Eye (tissue), 1 donor: ENCODE measurements at regions not wholly inside any gene's neighbourhood (a gene's known extent, or its start where the extent isn't known, plus 50 kb on each side); places are given as distances from the start of the nearest gene placed in this dataset.

Experiments
- DNase-seq: peaks from one replicate; pipeline ENCODE4 v3.0.0-alpha.2; 2015

DNA sequence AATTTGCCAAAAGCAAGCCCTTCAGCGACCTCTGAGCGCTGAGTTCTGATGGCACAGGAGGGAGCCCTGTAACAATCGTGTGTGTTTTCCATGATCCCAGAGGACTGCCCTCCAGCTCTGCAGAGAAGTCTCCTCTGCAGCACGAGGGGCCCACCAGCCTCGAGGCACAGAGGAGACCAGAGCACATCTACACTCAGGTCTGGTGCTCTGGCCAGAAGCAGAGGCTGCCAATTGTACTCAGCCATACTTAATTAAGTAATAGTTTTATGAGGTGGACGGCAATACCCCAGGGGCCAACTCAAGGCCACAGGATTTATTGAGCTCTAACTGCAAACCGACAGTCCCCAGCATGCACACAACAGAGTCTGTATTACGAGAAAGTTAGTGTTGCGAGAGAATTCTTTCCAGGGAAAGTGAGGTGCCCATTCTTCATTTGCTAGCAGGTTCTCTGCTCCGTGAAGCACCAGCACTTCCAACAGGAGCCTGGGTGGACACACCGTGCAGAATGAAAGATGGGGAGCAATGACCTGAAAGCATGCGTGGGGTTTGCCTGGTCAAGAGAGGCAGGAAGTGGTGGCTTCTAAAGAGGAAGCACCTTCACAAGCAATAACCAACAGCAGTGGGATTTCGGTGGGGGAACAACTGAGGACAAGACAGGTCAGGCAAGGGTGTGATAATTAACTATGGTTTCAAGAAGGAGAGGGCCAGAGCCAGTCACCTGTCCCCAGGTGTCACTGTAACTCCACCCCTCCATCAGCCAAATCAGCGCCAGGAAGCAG is 92.8 kb upstream of the FOXC1 start:
- no peak for DNase-seq

DNA sequence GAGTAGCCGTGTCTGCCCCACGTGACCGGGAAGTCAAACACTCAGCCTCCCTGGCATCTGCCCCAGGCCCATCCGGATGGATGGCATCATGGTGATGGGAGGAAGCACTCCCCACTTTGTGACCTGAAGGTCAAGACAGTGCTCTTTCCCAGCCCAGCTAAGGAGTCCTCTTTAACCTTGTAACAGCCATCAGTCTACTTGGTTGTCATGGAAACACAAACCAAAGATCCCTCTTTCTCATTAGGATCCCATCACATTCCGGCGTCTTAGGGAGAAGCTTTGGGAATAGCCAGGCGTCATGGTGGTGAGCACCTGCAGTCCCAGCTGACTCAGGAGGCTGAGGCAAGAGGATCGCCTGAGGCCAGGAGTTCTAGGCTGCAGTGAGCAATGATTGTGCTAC is 90.9 kb upstream of the FOXC1 start:
- DNase-seq: no peak

DNA sequence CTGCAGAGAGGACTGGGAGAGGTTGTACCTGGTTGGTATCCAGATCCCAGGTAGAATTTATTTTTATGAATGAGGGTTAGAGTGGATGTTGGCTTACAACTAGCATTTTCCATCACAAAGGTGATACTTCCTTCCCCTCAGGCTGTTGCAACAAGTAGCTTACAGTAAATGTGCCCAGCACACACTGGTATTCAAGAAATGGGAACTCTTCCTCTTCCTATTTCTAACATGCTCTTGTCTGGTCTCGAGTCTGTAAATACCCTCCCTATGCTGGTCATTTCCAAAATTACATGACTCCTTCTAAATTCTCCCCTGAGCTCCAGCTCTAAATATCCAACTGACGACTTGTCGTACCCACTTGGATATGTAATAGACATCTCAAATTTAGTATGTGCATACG is 90.1 kb upstream of the FOXC1 start:
- no peak for DNase-seq

DNA sequence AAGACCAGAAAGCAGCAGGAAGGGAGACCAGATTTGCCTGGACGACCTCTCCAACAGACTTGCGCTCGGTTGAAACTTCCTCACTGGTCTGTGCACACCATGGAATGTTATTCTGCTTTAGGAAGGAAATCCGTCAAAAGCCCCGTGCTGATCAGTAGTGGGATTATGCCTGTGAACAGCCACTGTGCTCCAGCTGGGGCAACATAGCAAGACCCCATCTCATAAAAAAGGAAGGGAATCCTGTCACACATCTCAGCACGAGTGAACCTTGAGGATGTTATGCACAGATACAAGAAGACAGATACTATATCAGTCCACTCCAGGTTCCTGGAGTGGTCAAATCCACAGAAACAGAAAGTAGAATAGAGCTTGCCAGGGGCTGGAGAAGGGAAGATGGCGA is 86.9 kb upstream of the FOXC1 start:
- DNase-seq: no peak

DNA sequence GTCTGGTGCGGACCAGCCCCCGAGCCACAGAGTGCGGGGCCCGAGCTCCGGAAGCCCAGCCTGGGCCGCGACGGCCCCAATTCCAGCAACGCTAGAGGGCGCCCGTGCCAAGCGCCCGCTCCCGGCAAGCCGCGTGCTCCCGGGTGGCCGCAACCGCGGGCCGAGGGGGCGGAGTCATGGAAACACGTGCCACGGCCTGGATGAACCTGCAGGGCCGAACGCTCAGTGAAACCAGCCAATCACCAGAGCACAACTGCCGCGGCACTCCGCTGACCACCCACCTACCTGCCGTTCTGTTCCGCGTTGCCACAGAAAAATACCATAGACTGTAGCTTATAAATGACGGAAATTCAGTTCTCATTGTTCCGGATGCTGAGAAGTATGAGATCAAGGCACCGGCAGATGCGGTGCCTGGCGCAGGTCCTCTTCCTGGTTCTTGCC is 85.7 kb upstream of the FOXC1 start:
- peak; percentile 89 for DNase-seq

DNA sequence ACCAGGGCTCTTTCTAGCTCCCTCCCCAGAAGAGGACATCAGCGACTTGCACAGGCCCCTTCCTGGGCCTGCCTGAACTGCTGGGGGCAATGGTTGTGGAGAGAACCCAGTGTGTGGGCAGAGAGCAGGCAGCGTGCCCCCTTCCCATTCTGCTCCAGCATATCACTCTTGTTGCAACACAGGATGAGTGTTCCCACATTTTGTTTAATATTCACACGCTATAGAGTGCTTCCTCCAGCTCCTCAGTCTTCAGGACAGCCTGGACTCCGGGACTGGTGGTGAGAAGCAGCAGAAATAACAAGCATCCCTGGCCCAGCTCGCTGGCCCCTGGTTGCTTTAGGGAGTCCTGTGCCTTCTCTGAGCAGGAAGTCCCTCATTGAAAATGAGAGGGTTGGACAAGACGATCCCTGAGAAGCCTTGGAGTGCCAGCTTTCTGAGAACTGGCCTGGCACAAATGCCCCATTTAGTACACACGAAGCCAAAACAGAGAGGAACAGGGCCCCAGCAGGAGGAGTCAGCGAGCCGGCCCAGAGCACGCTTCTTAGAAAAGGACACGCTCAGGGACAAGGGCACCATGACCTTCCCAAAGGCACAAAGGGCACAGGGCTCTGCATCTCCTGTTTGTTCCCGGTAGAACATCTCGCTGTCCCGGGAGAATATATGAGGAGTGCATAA is 84.2 kb upstream of the FOXC1 start:
- DNase-seq: no peak

DNA sequence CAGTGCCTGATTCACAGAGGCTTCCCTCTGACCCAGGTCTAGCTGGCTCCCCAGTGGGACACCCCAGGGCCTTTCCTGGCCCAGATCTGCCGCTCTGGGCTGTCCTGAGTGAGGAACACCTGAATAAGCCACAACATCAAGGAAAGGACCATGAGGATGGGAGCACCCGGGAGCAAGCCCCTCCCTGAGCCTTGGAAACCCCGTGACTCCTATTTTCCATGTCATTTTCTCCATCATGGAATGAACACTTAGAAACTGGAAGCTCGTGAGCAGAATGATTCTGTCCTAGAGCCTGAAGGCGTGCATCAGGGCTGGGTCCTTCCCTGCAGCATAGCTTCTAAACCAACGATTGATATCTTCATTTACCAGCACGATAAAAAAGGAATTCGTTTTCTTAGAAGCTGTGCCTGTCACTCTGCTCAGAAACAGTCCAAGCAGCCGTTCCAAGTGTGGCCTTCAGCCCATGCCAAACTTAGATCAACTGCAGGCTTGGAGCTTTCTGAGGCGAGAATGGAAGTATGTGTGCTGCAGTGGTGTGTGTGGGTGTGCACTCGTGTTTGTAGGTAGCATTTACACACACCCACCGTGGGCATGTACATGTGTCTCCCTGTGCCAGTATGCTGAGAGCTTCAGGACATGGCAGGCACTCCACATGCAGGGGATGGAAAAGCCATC is 83.2 kb upstream of the FOXC1 start:
- peak; percentile 51 for DNase-seq

DNA sequence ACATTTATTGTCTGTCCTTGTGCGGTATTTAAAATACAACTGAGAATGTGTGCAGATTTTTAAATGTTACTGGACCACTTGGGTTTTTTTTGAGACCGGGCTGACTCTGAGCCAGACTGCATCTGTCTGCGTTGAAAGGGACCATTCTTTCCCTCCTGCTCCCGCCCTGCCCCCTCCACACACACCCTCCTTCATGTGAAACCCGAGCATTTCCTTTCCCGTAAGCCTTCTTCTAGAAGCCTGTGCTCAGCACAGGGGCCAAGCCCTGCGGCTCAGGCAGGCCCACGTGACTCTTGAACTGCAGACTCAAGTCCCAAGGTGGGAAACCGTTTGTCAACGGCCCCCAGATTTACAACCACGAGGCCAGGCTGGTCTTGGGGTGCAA is 82.7 kb upstream of the FOXC1 start:
- DNase-seq: peak; percentile 78

DNA sequence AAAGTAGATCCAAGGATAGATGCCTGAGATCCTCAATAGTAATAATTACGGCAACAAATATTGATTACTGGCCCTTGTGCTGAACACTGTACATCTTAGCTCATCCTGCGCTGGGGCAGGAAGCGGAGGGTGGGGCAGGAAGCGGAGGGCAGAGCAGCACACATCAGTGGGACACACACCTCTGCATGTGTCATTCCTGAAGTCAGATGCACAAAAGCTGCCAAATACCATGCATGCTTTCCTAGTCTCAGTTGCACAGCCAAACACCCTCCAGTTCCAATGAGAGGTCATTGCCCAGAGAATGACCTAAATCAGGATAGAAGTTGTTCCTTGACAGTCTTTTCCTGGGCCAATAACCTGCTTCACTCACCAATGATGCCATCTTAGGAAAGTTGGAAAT is 74.4 kb upstream of the FOXC1 start:
- no peak for DNase-seq

DNA sequence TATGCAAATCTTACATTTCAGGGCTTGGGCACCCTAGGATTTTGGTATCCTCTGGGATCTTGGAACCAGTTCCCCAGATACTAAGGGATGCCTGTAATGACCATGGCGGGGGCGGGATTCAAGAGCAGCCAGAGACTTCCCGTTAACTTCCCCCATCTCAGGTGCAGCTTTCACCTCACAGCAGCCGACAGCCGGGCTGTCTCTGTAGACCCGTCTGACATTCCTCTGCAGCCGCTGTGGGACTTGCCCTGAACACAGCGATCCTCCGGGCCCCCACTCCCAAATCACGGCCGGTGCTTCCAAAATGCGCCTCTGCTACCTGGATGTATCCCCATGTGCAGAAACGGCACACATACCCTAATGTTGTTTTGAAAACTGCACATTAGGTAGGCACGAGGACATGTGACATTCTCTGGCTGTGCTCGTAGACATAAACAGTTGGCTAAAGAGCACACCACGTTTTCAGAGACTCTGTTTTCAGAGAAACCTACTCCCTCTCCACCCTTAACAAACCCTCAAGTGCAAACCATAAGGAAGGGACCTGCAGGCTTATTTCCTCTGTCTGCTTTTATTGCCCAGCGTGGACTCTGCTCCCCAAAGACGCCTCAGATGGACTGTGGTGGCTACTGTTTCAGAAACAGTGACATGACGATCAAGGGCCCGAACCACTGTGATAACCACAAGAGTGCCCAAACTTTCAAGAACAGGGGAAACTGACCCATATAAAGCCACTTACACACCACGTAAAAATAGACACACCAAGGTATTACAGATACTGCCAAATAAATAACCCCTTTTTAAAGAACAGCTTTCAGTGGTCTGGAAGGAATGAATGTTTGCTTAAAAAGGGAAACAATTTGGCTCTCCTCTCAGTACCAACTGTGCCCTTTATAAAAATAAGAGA is 72.9 kb upstream of the FOXC1 start:
- DNase-seq: no peak

DNA sequence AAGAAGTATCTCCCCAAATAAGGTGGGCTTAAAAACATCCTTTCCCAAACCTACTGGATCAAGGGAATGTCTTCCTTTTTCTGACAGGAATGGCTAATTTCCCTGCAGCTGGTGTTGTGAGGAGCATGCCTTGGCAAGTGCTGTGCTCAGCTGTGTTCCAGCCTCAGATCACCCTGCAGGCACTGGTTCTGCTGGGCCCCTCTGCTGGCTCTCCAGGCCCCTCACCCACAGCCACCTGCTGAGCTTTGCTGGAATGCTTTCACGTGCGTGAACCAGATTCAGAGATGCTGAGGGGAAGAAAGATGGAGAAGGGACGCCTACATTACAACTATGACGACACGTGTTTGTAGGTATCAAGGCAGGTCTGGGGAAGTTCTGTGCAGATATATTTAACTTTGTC is 71.3 kb upstream of the FOXC1 start:
- DNase-seq: no peak

DNA sequence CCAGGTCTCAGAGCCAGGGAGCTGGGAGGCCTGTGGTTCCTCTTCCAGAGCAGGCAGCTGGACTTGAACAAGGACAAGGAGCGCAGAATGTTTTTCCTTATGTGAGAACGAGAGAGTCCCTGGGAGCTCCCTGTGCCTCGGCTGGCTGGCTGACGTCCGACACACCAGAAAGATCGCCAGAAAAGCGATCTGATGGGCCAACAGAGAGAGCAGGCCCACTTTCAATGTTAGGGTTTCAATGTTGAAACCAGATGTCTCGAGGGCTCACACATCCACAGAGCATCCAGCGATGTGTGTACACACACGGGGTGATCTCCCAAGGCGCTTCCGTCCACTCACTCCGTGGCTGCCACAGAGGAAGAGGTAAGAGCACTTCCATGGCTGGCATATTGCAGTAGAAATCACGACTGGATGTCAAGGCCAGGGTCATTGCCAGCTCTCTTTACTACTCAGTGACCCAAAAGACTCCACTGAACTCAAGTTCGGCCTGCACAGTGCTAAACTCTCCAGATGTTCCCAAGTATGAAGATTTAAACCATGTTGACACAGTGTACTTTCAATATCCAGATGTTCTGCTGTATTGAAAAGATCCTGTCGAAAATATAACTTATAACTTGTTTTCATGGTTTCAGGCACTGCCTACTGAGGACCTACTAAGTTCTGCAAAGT is 70.8 kb upstream of the FOXC1 start:
- DNase-seq: no peak

DNA sequence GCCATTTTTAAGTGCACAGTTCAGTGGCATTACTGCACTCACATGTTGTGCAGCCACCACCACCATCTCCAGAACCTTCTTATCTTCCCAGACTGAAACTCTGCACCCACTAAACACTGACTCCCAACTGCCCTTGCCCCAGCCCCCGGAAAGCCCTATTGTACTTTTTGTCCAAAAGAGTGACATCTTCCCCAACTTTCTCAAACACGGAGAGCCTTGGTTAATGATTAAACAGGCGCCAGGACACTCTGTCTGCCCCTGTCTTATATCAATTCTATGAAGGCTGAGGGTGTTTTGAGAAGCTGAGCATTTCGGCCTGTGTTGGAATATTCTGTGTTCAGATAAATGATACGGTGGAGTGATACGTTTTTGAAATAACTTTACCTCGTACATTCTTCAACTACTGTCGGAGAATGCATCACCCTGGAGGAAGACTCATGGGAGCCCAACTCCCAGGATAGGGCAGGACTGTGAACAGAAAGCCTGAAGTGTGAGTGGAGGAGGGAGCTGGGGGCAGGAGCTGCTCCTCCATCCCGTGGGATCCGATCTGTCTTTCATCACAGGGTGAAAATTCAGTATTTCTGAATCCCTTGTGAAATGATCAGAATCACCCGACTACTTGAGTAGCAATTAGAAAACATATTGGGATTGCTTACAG is 68.7 kb upstream of the FOXC1 start:
- DNase-seq: no peak

DNA sequence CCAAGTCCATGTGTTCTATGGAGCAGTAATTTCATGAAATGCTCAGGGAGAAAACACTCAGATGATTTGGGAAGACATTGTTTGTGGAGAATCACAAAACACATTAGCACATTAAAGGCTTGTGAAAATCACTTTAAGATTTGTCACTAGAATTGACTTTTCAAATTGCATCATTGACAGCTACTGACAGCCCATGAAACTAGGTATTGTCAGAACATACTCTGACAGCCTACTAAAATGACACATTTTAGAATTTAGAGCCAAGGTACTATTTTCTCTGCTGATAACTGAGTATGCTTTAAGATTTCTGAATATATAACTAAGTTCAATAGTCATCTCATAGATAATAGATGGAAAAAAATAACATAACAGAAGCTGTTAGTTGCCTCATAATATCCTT is 67.4 kb upstream of the FOXC1 start:
- no peak for DNase-seq

DNA sequence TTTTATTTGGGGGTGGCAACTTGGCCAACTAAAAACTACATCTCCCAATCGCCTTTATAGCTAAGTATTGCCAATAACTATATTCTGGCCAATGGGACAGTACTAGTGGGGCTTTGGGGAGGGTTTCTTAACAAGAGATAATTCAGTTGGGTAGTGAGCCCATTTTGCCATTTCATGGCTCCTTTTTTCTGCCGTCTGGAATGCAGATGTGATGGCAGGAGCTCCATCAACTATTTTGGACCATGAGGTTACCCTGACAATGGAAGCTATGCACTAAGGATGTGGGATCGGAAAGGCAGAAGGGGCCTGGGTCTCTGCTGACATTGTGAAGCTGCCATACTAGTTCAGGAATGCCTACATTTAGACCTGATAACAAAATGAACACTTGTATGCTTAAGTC is 67.0 kb upstream of the FOXC1 start:
- no peak for DNase-seq

DNA sequence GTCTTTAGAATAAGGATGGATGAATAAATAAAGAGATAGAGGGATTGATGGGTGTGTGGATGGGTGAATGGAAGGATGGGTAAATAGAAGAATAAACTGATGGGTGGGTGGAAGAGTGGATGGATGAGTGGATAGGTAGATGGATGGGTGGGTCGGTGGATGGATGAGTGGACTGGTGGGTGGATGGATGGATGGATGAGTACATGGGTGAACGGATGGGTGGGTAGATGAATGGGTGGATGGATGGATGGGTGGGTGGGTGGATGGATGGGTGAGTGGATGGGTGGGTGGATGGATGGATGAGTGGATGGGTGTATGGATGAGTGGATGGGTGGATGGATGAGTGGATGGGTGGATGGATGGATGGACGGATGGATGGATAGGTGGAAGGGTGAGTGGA is 65.7 kb upstream of the FOXC1 start:
- DNase-seq: no peak

DNA sequence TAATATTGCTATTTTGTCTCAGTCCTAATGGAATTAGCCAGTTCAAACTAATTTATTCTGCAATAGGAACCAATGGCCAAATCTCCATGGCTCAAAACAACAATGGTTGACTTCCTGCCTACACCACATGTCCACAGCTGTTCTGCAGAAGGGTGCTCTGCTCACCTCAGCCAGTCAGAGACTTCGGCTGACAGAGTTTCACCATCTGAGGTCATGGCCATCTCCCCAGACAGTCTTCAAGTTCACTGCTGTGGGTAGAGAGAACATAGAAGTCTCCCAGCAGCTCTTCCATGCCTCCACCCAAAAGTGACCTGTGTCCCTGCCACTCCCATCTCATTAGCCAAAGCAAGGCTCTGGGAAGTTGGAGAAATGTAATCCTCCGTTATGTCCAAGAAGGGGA is 65.1 kb upstream of the FOXC1 start:
- no peak for DNase-seq

DNA sequence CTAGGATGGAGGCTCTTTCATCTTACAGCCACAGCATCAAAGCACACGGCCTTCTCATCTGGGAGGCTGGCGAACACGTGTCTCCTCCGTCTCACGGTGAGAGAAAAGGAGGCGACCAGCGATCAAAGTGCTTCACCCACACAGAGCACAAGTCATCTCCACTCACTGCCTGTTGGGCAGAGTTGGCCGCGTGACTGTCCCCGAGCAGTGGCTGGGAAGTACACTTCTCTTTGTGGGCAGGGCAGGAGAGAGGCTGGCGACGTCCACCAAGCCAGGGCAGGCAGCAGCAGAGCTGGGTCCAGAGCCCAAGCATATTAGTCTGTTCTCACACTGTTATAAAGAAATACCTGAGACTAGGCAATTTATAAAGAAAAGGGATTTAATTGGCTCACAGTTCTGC is 64.1 kb upstream of the FOXC1 start:
- no peak for DNase-seq

DNA sequence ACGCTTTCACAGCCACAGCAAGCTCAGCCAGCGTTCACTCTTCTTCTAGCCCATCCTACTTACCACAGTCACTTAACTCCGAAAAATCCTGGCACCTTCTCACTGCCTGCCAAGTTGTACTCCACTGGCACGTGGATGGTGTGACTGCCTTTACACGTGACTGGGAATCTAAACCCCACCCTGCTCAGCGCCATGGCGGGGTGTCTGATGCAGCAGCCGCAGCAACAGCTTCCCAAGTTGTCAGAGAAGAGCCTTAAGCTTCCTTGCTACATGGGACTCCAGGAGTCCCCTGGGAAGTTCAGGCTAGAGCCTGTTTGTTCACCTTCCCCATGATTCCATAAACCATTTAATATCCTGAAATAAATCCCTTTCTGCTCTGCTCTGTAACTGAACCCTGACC is 61.9 kb upstream of the FOXC1 start:
- no peak for DNase-seq

DNA sequence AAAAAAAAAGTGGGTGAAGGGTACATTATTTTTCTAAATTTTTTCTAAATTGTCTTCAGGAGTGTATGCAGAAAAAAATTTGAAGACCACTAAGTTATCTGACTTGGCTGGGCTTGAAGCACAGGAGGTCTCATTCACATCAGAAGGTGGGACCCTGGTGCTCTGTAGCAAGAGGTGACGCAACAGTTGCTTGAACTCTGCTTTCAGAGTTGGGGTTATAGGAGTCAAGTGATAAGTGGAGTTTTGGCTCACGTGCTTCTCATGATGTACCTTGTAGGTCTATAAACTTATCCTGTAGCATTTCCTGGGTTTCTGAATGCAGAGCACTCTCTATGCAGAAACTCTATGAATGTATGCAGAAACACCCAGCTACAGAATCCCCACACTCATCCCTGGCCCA is 58.5 kb upstream of the FOXC1 start:
- no peak for DNase-seq

DNA sequence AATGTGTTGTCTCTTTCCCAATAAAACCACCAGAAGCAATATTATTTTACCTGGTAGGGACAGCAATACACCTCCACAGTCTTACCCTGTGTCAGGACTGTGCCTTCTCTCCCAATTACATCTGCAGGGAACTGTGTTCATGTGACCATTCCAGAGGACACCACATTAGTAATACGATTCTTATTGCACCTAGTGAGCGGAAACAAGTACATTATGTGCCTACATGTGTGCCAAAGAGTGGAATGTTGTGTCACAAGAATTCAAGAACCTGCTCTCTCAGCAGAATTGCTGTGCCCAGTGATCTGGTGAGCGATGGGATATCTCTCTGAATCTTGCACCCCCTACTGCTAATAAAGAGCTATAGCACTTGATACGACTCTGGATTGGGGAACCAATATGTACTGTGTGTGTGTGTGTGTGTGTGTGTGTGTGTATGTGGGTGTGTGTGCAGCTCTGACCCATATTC is 57.4 kb upstream of the FOXC1 start:
- no peak for DNase-seq

DNA sequence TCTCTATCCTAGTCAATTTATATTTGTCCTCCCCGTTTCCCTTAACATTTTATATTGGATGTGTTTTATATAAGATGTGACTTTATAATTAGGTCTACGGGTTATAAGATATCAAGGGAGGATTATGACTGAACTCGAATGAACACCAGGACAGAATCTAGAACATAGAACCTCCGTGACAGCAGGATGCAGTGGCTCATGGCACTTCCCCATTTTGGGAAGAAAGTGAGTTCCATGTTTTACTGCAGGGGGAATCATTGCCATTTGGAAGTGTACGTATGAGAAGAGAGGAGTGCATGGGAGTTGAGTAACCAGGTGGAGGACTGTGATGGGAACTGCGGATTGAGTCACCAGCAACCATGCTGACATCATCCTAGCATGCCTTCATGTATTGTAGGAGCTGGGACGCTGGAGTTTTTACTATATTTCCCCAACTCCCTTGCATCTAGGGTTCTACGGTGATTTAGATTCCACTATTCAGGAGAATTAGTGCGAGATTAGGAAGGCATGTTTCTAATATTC is 56.1 kb upstream of the FOXC1 start:
- DNase-seq: no peak
